HG03521 (cell line): ENCODE measurements at regions not wholly inside any gene's neighbourhood (a gene's known extent, or its start where the extent isn't known, plus 50 kb on each side); places are given as distances from the start of the nearest gene placed in this dataset.
"Not testable (repeated sequence)": the region's sequence is repeated elsewhere in the genome, so short reads cannot be mapped to it uniquely, and the experiment has no call there.

Source experiments
- ATAC-seq: cut with Tn5 transposase; IDR thresholded peaks from one replicate; pipeline ENCODE4 v1.9.1; 2021; ENCODE audit warnings: mild to moderate bottlenecking, moderate library complexity; ENCODE audit not compliant: unreplicated experiment

DNA sequence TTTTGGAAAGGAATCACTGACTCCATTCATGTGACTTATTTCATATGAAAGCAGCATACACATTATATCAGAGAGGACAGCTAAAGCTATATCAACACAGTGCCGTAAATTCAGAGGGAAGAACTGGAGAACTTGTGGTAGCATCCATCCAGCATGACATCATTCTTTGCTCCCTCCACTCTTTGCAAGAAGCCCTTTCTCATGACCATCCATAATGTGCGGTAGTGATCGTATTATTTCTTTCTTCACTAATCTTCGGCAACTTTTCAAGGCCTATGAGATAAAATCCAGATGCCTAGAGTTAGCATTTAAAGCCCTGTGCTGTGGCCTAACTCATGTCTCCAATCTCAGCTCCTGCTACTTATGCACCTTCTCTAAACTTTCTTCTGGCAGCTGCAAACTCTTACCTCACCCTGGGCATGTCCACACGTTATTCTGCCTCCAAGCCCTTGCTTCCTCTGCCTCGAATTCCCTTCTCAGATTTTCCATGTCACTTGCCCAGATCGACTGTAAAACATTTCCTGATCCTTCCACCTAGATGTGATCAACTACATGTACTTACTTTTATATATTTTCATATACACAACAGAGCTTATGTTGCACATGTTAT, 307.3 kb upstream of the SGCD start:
- no peak for ATAC-seq

GRCh38 chr5:156020647-156021046, 306.3 kb upstream of the SGCD start:
- ATAC-seq: no peak

- ATAC-seq: no peak
Measured at GRCh38 chr5:156021866-156022265, 305.1 kb upstream of the SGCD start.

DNA sequence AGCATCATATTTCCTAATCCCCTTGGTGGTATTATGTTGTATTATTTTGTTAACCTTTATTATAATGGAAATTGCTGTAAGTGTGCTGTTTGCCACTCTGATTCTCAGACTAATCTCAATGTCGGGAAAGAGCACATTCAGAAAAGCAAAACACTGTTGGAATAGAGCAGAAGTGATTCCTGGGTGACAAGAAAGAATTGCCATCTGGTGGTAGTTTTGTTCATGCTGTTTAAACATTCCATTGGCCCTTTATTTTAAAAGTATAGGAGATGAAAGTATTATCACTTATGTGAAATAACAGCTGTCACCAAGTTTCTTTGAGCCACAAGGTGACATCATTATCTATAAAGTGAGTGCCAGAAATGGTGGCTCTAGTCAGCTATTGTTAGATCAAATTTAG, 301.3 kb upstream of the SGCD start:
- no peak for ATAC-seq

GRCh38 chr5:156031181-156031580, 295.8 kb upstream of the SGCD start:
- ATAC-seq: no peak

DNA sequence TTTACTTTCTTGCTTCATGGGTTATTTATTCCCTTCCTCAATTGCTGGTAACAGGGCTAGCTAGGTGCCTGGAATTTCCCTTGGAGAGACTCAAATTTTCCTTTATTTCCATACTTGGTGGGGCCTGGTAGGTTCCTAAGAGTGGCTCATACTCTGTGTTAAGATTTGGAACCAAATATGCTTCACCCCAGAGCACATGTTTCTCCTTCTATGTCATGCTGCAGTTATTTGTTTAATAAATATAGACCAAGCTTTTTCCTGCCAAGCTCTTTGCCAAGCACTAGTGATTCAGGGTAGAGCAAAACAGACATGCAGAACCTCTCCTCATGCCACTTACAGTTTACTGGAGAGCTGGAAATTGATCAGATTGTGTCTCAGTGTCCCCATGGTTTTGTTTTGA, 290.3 kb upstream of the SGCD start:
- no peak for ATAC-seq

DNA sequence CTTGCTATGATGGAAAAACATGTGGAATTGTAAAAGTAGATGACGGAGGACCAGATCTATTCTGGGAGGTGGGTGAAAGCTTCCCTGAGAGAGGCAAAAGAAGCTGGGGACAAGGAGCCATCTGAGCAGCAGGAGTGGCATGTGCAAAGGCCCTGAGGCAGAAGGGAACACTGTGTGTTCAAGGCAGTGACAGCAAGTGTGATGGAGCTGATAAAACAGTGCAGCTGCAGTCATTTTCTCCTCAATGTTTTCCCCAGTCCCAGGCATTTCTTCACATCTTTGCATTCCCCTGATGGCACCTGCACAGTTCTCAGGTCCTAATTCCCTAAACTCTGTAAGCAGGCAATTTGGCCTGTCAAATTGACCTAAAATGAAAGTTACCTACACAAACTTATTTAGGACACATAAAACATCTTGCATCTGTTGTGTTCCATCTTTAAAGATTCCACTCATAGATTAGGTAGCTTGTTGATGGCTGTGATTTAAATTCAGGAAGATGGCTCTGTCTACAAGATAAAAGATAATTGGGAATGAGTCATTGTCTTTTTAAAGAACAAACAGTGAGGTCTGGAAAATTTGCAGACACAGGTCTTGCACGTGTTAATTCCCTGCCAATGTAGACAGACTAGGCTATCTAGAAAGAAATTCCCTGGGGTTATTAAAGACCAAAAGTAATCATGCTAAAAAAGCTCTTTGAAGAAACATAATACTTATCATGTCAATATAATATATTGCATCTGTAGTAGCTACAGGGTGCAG, 289.6 kb upstream of the SGCD start:
- no peak for ATAC-seq

DNA sequence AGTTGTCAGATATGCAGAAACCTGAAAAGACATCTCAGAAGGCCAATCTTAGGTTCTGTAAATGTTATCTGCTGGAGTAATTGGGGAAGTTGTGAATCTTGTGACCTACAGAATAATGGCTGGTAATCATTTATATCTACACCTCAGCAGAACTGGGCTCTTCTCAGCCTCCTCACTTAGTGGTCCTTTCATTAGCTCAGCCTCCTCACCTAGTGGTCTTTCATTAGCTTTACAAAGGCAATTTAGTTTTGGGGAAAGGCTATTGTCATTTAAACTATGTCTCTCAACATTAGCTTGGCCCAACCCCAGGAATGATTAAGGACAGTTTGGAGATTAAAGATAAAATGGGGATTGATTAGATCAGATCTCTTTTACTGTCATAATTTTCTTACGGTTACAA, 284.2 kb upstream of the SGCD start:
- no peak for ATAC-seq

DNA sequence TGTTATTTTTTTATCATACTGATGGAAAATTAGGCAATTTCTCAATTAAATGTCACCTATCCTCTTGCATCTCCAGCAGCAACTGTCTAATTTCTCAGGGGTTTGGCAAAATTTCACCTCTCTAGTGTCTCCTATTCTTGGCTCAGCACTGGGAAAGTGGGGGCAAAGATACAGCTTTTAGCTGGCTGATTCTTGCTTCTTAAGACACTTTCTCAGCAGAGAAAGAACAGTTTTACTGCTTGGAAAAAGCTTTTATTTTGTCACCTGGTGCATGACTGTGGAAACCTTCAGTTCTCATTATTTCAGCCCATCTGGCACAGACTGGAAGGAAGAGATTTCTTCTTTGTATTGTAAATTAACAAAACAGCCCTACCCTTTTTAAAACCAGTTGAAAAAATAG, 283.6 kb upstream of the SGCD start:
- no peak for ATAC-seq

GRCh38 chr5:156051972-156052371, 275.0 kb upstream of the SGCD start:
- no peak for ATAC-seq

- no peak for ATAC-seq
Measured at GRCh38 chr5:156052656-156053055, 274.3 kb upstream of the SGCD start.

DNA sequence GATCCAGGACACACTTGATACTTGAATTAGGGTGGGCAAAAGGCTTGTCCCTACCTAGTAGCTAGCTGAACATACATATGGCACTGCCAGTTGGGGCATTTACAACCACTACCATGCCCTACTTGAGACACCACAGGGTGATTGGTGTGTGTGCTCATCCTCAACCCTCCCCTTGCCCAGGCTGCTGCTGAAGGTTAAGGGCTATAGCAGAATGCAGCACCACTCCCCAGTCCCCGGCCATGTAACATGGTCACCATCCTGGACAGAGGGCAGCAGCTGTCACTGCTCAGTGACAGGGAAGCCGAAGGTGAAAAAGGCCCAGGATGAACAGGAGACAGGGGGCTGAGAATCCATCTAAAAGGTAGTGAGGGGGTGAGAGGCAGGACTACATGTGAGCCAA, 273.9 kb upstream of the SGCD start:
- ATAC-seq: no peak

- no peak for ATAC-seq
Measured at GRCh38 chr5:156076912-156077311, 250.1 kb upstream of the SGCD start.

DNA sequence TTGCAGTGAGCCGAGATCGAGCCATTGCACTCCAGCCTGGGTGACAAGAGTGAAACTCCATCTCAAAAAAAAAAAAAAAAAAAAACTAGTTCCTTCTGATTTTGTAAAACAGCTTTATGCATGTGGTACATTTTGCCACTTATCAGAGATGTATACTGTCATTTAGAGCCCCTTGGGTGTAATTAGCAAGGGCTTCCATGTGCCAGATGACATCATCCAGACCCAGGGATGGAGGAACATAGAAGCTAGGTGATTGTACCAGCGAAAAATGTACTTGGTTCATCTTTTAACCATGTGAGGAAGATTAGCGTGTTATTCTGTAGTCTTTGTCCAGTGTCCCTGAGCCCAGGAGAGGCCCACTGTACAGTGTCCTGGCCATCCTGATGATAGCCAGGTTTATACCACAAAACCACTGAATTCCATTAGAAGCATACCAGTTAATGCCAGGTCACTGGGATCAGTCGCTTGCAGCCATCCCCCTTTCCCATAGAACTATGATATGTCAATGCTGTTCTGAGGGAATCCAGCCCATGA, 239.3 kb upstream of the SGCD start:
- no peak for ATAC-seq

- ATAC-seq: not testable (repeated sequence)
Measured at GRCh38 chr5:156089955-156090940, 236.7 kb upstream of the SGCD start.

DNA sequence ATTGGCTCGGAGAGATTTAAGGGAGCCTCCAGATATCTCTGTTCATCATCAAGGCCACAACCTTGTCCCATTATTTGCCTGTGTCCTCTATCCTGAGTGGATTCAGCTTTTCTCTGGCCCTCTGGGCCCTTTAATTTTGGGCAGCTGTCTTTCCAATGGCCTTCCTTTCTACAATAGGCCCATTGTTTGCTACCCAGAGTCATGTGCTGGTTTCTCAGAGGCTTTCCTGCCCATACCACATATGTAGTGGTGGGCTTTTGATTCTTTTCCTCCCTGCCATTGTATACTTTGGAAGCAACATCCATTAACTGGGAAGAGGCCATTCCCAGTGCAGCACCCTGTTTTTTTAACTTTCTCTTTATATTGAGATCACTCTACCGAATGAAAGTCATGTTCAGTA, 233.9 kb upstream of the SGCD start:
- ATAC-seq: no peak

- ATAC-seq: no peak
Measured at GRCh38 chr5:156094001-156094400, 233.0 kb upstream of the SGCD start.

- no peak for ATAC-seq
Measured at GRCh38 chr5:156095709-156096241, 231.2 kb upstream of the SGCD start.

- ATAC-seq: no peak
Measured at GRCh38 chr5:156096259-156096658, 230.7 kb upstream of the SGCD start.

- ATAC-seq: no peak
Measured at GRCh38 chr5:156103155-156103885, 223.6 kb upstream of the SGCD start.
